Myocyte (in vitro differentiated cells): ENCODE measurements at regions not wholly inside any gene's neighbourhood (a gene's known extent, or its start where the extent isn't known, plus 50 kb on each side); places are given as distances from the start of the nearest gene placed in this dataset.

Source experiments
- DNase-seq: peaks from one replicate; pipeline ENCODE4 v3.0.0-alpha.2; 2012; ENCODE audit warnings: low read depth

GRCh38 chr6:12221856-12222255 lies 68.3 kb upstream of the EDN1 start:
- DNase-seq: peak; percentile 28

DNA sequence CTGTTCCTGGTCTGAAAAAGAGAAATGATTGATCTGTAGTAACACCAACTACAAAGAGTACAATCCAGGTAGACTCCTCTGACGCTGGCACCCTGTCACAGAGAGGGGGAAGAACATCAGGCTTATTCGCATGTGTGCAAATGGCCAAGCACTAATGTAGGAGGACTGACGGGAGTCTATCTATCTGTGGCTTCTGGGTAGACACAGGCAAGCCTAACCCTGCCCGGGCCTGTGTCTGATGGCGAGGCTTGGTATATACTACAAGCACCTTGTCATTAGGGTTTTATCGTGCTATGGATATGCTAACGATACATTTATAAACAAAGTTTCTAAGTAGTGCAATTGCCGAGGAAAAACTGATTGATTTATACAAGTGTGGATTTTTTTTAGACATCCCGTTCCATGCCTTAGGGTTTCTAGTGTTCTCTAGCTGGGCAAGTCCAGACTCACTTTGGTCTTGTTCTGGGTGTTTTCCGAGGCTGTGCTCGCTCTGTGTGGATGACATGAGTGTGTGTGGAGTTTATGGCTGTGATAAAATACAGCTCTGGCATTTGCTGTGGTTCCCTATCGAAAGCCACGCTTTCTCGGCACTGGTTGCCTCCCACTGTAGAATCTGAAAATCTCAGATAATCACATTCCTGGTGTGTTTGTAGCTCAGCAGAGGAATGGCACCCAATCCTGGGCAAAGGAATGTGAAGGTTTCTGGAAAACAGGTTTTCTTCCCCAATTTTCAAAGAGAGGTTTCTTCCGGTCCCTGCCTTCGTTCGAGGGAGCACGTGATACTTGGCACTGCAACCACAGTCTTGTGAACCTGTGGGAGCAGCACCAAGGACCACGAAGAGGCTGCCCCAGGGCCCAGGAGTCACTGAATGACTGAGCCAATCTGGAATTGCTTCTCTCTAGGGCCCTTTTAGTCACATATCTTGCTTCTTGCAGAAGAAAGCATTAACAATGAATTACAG lies 67.5 kb upstream of the EDN1 start:
- DNase-seq: no peak

DNA sequence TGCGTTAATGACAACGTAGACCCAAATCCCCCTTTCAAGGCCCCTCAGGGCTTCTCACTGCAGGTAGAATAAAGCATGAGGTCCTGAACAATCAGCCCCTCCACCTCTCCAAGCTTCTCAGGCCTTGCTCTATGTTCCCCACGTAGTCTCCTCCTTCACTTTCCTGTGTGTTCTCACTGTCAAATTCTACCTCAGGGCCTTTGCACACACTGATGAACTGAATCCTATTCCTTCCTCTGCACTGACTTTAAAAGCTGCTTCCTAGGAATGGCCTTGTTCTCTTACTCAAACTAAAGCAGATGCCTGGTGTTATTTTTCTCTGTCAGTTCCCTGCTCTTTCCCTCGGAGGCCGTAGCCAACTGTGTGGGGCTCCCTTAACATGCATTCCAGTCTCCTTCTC lies 66.8 kb upstream of the EDN1 start:
- no peak for DNase-seq

DNA sequence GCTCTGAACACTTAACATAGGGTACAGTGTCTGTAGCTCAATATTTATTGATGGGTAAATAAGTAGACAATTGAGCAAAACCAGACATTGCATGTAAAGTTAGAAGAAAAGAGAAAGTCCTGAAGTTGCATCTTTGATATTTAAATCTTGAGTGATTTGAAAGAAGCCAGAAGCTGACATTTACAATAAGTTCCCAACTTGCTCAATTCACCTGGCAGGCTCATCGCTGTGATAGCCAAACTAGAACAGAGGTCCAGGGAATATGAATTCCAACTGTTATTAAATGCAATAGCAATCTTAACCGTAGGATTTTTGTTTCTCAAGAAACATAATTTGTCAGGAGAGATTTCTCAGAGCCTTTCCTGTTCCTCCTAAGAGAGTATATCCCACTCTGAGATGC lies 65.9 kb upstream of the EDN1 start:
- no peak for DNase-seq

DNA sequence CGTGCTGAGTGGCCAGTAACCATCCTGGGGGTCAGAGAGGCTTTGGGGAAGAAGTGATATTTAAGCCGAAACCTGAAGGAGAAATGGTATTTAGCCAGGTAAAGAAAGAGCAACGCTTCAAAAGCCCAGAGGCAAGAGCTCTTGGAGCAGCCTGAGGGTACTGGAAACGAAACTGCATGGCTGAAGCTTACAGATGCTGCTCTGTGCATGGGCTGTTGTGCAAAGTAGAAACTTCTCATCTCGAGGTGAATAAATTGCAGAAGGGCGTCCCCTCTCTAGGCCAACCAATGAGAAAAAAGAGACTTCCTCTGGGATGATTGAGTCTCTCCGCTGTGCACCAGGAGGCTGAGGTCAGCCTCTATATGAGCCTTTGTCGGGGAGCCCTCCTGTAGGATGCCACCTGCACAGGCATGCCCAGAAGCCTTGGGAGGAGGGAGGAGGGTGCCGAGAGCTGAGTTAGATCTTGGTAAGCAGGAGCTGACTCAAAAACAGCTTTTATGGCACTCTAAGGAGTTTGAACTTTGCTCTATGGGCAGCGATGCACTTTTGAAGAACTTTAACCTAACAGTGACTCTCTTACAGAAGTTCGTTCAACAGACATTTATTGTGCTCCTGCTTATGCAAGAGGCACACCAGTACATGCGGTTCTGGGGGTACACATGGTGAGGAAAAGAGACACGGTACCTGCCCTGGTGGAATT lies 61.6 kb upstream of the EDN1 start:
- no peak for DNase-seq

GRCh38 chr6:12229332-12229731 lies 60.8 kb upstream of the EDN1 start:
- no peak for DNase-seq

DNA sequence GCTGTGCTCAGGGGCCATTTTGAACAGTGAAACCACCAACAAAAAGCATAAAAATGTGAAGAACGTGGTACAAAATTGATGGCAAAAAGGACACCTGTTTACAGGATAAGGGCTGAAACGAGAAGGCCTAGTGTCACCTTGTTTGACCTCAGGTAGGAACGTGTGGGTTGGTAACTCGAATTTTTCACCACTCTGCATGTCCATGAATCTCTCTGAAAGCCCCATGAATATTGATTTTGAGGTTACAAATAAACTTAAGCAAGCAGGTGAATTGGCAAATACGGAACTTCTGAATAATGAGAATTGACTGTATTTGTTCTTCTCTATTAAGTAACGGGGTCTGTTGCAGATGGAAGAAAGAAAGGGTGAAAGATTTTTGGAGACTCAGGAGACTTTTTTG lies 59.6 kb upstream of the EDN1 start:
- DNase-seq: no peak

DNA sequence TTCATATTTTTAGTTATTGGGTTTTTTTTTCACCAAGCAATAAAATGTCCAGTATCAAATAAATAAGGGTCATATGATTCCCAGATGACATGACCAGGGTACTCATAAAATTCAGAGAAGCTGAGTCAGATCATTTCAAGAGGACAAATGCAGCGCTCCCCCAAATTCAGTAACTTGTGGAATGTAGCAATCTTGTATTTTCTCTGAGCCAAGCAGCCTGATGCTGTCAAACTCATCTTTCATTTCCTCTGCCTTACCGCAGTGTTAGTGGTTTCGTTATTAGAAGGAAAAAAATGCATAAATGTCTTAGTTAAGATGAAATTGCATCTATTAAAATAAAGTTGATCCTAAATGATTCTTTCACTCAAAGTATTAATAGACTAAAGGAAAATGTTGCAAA lies 57.8 kb upstream of the EDN1 start:
- peak; percentile 43 for DNase-seq

DNA sequence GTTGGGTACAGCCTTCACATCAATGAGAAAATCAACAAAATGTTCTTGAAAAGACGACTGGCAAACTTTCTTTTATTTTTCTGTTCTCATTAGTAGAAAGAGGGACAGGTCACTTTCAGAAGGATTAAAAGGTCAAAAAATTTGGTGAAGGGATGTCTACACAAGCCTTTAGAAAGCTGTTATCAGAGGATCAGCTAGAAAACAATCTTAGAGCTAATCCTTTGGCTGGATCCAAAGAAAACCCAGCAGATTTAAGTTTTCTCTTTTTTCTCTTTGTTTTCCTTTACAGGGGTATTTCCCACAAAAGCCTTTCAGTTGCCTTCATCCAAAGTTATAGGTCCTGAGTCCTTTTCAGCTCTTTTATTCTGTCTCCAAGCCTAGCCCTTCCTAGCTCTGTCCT lies 57.3 kb upstream of the EDN1 start:
- DNase-seq: no peak

GRCh38 chr6:12233693-12234571 lies 56.2 kb upstream of the EDN1 start:
- DNase-seq: peak; percentile 81

GRCh38 chr6:12235341-12235740 lies 54.8 kb upstream of the EDN1 start:
- DNase-seq: no peak

DNA sequence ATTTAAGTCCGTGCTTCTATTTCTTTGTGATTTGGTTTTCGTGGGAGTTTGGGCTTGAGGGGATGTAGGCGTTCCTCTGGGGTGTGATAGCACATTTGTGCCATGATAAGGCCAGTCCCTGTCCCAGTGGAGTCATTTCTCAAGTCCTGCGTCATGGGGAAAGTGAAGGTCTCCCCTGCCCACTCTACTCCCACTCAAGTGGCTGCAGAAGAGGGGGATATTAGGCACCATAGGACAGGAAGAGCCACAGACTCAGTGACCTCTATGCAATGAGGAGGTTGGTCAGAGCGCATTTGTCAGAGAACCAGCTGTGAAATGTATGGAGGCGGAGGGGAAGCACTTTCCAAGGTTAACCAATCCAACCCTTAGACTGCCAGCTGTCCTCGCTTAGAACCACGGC lies 51.9 kb upstream of the EDN1 start:
- peak; percentile 22 for DNase-seq
